AG09309 (cell line): ENCODE measurements at regions not wholly inside any gene's neighbourhood (a gene's known extent, or its start where the extent isn't known, plus 50 kb on each side); places are given as distances from the start of the nearest gene placed in this dataset.
"Not testable (repeated sequence)": the region's sequence is repeated elsewhere in the genome, so short reads cannot be mapped to it uniquely, and the experiment has no call there.

ENCODE experiments used
- DNase-seq: peaks from one replicate; pipeline ENCODE4 v3.0.0-alpha.2; 2010; ENCODE audit warnings: low read depth
- H3K4me3 ChIP-seq: 2 replicates; pipeline ENCODE4 v1.5.1; 2011; ENCODE audit warnings: mild to moderate bottlenecking, low read depth, low read length, moderate library complexity; ENCODE audit not compliant: control insufficient read depth
- TF ChIP-seq, protein P1 (sequence below): IDR thresholded peaks from 2 replicates; pipeline ENCODE4 v1.5.1; 2011; ENCODE audit warnings: mild to moderate bottlenecking, low read depth, low read length, inconsistent platforms; ENCODE audit not compliant: insufficient read depth, control insufficient read depth; ENCODE audit errors: missing control alignments

DNA sequence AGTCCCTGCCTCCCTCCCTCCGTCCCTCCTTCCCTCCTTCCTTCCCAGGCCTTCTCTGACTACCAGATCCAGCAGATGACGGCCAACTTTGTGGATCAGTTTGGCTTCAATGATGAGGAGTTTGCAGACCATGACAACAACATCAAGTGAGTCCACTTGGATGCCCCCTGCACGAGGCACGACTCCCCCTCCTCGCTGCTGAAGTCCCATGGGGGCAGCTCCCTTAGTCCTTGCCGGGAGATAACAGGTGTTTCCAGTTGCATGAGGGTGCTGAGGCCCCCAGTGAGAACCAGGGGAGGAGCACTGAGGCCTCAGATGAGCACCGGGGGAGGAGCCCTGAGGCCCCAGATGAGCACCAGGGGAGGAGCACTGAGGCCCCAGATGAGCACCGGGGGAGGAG lies 200.0 kb downstream of the LIPI start:
- no peak for DNase-seq
- TF ChIP-seq, protein P1, sequence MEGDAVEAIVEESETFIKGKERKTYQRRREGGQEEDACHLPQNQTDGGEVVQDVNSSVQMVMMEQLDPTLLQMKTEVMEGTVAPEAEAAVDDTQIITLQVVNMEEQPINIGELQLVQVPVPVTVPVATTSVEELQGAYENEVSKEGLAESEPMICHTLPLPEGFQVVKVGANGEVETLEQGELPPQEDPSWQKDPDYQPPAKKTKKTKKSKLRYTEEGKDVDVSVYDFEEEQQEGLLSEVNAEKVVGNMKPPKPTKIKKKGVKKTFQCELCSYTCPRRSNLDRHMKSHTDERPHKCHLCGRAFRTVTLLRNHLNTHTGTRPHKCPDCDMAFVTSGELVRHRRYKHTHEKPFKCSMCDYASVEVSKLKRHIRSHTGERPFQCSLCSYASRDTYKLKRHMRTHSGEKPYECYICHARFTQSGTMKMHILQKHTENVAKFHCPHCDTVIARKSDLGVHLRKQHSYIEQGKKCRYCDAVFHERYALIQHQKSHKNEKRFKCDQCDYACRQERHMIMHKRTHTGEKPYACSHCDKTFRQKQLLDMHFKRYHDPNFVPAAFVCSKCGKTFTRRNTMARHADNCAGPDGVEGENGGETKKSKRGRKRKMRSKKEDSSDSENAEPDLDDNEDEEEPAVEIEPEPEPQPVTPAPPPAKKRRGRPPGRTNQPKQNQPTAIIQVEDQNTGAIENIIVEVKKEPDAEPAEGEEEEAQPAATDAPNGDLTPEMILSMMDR = no peak
- H3K4me3 ChIP-seq = no peak overlapping the region

DNA sequence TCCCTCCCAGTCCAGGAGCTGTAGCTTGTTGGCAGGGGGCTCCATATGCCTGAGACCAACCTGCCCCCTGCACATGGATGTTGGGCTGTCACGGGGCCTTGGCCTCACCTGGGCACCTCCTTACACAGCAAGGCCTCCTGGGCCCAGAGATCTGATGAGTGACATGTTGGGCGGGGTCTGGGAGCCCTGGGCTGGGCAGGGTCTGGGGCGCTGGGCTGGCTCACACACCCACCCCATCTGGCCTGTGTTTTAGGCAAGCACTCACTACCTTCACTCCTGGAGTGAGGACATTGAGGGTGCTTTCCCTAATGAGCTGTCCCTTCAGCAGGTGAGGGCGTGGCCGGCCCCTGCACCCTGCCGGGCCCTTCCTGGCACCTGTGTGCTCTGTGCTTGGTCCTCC lies 200.8 kb downstream of the LIPI start:
- not testable (repeated sequence) for DNase-seq, H3K4me3 ChIP-seq

DNA sequence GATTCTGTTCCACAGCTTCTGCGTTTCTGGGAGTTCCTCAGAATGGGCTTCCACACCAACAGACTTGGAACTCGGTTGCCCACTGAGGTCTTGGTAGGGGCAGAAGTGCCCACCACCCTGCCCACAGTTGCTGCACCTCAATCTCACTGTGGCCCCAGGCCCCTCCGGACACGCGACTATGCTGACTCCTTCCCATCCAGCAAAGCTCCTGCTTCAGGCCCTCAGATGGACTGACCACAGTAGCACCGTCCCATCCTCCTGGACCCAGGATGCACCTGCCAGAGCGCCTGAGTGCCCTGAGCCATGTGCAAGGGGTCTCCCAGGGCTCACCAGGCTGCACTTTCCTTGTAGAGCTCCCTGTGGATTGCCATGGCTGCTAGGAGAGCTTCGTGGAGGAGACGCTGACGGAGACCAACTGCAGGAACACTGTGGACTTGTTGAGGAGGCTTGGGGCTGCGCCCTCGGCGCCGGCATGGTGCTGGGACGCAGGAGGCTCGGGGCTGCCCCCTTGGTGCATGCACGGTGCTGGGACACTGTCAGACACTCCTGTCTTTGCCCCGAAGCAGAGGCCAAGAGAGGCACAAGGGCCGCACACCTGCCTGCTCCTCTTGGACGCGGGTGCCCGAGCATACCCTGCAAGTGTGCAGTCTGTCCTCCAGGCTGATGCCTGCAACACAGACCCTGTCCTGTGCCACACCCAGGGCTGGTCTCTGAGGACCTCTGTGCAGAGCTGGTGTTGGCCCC lies 201.3 kb downstream of the LIPI start:
- H3K4me3 ChIP-seq, DNase-seq: not testable (repeated sequence)

DNA sequence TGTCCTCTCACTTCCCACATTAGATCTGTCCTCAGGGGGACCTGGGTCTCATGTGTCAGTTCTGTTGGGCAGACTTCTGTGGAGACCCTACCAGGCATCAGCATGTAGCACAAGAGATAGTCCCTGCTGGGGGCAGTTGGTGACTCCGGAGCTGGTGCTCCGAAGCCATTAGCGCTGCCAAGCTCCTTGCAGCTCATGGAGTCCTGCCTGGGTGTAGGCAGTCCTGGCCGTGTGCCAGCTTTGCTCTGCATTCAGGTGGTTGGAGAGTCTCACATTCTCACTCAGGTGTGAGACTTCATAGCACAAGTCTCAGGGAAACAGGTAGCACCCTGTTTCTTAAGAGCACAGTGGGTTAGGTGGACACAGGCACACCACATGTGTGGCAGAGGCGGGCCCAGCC lies 202.3 kb downstream of the LIPI start:
- H3K4me3 ChIP-seq, DNase-seq: not testable (repeated sequence)

DNA sequence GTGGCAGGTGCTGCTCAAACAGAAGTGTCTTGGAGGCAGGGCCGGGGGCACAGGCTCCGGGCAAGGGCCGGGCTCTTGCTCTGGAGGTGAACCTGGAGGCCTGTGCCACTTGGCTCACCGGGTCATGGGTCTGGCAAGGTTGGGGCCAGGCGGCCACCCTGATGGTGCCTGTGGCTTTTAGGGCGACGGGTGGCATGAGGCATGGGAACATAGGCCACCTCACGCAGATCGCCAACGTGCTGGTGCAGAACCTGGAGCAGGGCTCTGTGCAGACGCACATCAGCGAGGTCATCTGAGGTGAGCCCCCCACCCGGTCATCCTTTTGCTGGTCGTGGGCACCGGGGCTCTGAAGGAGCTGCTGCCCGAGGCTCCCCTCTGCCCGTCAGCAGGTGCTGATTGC lies 202.7 kb downstream of the LIPI start:
- not testable (repeated sequence) for DNase-seq, H3K4me3 ChIP-seq

DNA sequence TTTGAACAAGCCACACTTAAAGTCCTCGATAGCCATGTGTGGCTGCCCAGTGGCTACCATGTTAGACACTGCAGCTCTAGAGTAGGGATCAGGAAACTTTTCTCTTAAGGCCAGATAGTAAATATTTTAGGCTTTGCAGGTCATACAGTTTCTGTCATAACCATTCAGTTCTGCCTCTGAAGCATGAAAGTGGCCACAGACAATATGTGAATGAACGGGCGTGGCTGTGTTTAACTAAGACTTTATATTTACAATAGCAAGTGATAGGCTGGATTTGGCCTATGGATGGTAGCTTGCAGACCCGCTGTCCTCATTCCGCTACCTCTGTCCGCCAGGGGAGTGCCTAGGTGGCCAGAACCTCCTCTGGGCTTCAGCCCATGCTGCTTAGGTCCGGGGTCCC lies 204.6 kb downstream of the LIPI start:
- DNase-seq, H3K4me3 ChIP-seq: not testable (repeated sequence)

DNA sequence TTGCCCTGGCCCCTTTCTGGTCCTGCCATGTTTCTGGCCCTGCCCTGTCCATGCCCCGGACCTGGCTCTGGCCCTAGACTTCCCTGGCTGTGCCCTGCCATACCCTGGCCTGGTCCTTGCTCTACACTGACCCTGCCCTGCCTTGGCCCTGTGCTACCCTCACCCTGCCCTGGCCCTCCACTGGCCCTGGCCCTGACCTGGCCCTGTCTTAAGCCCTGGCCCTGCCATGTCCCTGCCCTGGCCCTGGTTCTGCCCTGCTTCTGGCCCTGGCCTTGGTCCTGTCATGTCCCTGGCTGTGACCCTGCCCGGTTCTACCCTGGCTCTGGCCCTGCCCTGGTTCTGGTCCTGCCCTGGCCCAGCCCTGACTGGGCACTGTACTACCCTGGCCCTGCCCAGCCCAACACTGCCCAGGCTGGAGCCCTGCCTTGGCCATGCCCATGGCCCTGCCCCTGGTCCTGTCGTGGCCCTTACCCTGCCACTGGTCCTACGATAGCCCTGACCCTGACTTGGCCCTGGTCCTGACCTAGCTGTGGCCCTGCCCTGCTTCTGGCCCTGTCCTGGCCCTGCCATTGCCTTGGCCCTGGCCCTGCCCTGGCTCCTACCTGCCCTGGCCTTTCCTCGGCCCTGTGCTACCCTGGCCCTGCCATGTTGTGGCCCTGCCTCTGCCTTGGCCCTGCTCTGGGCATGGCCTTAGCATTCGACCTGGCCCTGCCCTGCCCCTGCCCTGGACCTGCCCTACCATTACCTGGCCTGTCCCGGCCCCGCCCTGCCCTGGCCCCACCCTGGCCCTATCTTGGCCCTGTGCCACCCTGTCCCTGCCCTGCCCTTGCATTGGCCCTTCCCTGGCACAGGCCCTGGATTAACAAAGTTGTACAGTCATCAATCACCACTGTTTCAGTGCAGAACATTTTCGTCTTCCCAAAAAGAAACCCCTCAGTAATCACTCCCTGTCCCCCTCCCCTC lies 223.5 kb downstream of the LIPI start:
- H3K4me3 ChIP-seq, DNase-seq: not testable (repeated sequence)

DNA sequence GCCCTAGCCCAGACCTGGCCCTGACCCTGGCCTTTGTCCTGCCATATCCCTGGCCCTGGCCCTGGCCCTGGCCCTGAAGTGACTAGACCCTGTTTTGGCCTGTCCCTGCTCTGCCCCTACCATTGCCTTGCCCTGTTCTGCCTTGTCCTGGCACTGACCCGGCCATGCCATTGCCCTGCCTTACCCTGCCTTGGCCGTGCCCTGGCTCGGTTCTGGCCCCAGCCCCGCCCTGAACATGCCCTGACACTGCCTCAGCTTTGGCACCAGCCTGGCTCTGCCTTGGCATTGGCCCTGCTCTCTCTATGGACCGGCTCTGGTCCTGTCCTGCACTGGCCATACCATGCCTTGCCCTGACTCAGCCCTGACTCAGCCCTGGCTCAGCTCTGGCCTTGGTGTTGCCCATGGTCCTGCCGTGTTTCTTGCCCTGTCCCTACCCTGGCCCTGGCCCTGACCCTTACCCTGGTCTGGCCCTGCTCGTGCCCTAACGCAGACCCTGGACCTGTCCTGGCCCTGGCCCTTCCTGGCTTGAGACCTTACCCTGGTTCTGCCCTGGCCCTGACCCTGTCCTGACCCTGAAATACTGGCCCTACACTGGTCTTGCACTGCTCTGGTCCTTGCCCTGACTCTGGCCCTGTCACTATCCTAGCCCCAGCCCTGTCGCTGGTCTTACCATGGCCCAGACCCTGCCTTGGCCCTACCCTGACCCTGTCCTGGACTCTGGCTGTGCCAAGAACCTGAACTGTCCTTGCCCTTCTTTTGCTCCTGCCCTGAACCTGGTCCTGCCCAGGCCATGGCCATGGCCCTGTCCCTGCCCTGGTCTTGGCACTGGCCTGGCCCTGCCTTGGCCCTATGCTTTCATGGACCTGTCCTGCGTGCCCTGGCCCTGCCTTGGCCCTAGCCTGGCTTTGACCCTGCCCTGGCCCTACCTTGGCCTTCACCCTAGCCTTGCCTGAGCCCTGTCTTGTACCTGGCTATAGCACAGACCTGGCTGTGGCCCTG lies 224.6 kb downstream of the LIPI start:
- not testable (repeated sequence) for DNase-seq, H3K4me3 ChIP-seq

DNA sequence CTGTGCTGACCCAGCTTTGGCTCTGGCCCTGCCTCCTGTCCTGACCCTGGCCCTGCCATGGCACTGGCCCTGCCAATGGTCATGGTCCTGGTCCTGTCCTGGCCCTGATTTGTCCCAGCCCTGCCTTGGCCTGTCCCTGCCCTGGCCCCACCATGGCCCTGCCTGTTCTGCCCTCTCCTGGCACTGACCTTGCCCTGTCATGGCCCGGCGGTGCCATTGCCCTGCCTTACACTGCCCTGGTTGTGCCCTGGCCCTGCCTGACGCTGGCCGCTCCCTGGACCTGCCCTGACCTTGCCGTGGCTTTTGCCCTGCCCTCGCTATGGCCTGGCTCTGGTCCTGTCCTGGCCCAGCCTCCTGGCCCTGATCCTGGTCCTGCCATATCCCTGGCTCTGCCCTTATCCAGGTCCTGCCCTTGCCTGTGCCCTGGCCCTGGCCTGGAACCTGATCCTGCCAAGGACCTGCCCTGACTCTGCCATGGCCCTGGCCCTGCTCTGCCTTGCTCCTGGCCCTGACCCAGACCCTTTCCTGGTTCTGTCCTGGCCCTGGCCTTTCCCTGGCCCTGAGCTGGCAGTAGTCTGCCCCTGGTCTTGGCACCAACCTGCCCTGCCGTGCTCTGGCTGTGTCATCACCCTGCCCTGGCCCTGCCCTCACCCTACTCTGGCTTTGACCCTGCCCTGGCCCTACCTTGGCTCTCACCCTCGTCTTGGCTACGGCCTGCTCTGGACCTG lies 225.5 kb downstream of the LIPI start:
- H3K4me3 ChIP-seq, DNase-seq: not testable (repeated sequence)

DNA sequence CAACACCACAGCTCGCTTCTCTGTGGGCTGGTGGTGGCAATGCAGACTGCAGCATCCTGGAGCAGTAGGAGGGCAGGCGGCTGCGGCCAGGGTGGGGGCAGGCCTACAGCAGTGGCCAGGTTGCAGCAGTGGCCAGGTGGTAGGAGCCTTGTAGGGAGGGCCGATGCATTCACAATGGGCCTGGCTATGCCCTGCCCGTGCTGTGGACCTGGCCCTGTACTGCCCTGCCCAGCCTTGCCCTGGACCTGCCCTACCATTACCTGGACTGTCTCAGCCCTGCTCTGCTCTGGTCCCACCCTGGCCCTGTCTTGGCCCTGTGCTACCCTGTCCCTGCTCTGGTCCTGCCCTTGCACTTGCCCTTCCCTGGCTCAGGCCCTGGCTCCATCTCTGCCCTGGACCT lies 226.0 kb downstream of the LIPI start:
- DNase-seq, H3K4me3 ChIP-seq: not testable (repeated sequence)

DNA sequence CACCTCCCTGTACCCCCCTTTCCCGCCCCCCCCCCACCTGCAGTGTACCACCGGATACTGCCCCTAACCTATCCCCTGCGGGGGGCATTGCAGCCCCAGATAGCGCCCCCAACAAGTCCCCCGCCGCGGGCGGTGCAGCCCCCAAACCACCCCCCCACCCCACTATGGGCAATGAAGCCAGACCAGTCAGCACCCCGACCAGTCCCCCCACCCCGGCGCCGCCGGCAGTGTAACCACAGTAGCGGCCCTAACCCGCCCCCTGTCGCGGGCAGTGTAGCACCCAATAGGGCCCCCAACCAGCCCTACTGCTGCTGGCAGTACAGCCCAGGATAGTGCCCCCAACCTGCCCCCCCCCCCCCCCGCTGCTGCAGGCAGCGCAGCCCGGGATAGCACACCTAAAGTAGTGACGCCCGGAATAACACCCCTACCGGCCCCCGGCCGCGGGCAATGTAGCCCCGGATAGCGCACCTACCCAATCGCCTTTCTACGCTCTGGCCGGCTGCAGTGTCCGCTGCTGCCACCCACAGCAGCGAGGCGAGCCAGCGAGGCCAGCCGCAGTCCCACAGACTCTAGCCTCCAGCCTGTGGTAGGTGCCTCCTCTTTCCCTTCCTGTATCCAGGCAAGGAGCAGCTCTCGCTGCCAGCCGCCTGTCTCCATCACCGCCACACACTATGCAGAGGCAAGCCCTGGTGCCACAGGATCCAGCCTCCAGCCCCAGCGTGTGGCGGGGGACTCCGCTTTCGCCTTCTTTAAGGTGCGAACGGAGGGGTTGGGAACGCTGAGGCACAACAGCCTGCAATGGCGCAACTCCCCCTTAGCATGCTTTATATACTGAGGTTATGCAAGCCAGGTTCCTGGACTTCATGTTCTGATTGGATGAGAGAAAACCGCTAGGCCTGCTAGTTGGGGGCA lies 229.3 kb downstream of the LIPI start:
- DNase-seq, H3K4me3 ChIP-seq: not testable (repeated sequence)

DNA sequence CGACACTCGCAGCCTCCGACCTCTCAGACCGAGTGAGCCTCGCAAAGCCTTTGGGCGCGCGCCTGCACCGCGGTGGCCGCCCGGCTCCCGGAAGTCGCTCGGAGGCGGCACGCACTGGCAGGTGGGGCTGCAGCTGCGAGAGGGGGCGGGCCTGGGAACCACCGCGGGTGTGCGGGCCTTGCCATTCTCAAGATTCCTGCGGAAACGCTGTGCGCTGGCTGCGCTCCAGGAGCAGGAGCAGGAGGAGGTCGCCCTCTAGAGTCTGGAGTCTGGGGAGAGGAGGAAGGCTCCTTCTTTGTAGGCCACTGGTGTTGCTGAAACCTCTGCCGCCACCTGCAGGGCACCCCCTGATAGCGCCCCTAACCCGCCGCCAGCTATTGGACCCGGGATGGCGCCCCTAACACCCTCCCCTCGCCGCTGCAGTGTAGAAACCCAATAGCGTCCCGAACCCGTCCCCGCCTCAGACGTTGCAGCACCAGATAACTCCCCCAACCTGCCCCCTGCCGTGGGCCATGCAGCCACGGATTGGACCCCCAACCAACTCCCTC lies 230.6 kb downstream of the LIPI start:
- not testable (repeated sequence) for DNase-seq, H3K4me3 ChIP-seq

DNA sequence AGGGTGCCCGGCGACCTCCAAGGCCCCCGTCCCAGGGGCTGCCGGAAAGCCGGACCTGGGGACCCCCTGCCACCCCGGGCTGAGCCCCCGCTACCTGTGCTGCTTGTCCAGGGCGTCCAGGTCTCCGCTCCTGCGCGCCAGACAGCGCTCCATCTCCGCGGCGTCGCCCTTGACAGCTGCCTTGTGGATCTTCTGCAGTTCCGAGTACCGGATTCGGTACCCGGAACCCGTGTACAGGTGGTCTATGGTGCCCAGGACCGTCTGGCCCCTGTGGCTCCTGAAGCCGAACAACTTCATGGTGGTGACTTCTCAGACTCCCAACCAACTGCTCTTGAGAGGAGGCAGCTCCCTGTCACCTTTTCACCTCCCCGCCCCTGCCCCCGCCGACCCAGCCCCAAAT lies 231.1 kb downstream of the LIPI start:
- H3K4me3 ChIP-seq, DNase-seq: not testable (repeated sequence)

DNA sequence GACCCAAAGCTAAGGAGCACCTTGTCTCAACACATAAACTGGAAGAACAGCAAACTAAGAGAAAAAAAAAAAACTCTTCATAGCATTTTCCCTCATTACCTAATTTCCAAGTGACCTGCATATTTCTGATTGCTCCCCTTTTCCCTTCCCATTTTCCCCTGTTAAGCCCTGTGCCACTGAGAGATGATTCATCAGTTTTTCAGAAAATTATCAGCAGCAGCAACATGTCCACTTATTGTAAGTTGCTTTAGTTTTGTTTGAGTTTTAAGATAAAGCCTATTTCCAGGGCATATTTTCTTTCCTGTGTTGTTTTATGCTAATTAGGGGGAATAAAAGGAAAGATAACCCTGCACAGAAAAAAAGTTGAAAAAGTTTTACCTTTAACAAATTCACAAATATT lies 236.2 kb downstream of the LIPI start:
- H3K4me3 ChIP-seq, DNase-seq: not testable (repeated sequence)

DNA sequence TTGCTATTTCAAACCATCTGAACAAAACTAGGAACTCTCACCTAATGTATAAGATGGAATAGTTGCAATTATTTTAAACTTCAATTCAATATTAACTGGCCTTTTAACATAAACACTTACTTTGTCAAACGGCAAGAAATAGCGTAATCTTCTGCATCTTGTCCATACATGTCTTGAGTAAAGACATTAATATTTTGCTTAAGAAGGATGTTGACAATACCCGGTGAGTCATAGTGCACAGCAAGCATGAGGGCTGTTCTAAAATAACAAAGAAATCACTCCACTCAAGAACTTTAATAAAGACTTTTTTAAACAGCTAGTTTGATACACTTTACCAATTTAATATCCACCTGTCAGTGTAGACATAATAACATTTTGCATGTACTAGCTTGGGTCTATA lies 240.9 kb downstream of the LIPI start:
- not testable (repeated sequence) for DNase-seq, H3K4me3 ChIP-seq
